AG10803 (cell line): ENCODE measurements at regions not wholly inside any gene's neighbourhood (a gene's known extent, or its start where the extent isn't known, plus 50 kb on each side); places are given as distances from the start of the nearest gene placed in this dataset.
"Not testable (repeated sequence)": the region's sequence is repeated elsewhere in the genome, so short reads cannot be mapped to it uniquely, and the experiment has no call there.

ENCODE experiments used
- DNase-seq: peaks from one replicate; pipeline ENCODE4 v3.0.0; 2010; ENCODE audit warnings: low read depth
- H3K4me3 ChIP-seq: 2 replicates; pipeline ENCODE4 v1.5.1; 2011; ENCODE audit warnings: mild to moderate bottlenecking, low read length, control low read depth
- CTCF ChIP-seq: conservative IDR thresholded peaks from 2 replicates; pipeline ENCODE4 v1.5.1; 2011; ENCODE audit warnings: mild to moderate bottlenecking, low read length, control low read depth, inconsistent platforms

GRCh38 chr2:53314718-53315117 is 452.9 kb upstream of the CHAC2 start:
- no peak overlapping the region for H3K4me3 ChIP-seq
- TF ChIP-seq CTCF = no peak
- DNase-seq = no peak

GRCh38 chr2:53313644-53314043 is 454.0 kb upstream of the CHAC2 start:
- not testable (repeated sequence) for DNase-seq, H3K4me3 ChIP-seq

- no peak for DNase-seq
- no peak overlapping the region for H3K4me3 ChIP-seq
- TF ChIP-seq CTCF = no peak
Measured at GRCh38 chr2:53312721-53313120, 454.9 kb upstream of the CHAC2 start.

- no peak for TF ChIP-seq CTCF
- H3K4me3 ChIP-seq = no peak overlapping the region
- no peak for DNase-seq
Measured at GRCh38 chr2:53312181-53312580, 455.4 kb upstream of the CHAC2 start.

GRCh38 chr2:53303012-53303578 is 464.5 kb upstream of the CHAC2 start:
- H3K4me3 ChIP-seq = no peak overlapping the region
- DNase-seq = no peak
- TF ChIP-seq CTCF = no peak

- no peak for TF ChIP-seq CTCF
- no peak for DNase-seq
- H3K4me3 ChIP-seq = no peak overlapping the region
Measured at GRCh38 chr2:53302455-53302854, 465.1 kb upstream of the CHAC2 start.

GRCh38 chr2:53289309-53290006 is 478.1 kb upstream of the CHAC2 start:
- no peak for DNase-seq
- TF ChIP-seq CTCF = no peak
- H3K4me3 ChIP-seq = no peak overlapping the region
